Thoracic aorta (tissue), 2 donors: ENCODE measurements at regions not wholly inside any gene's neighbourhood (a gene's known extent, or its start where the extent isn't known, plus 50 kb on each side); places are given as distances from the start of the nearest gene placed in this dataset.

Experiments
- ATAC-seq: fragments of 150-250 bp; one replicate; pipeline ENCODE4 v1.8.0; 2017; ENCODE audit warnings: low read depth; ENCODE audit not compliant: insufficient number of reproducible peaks, low FRiP score
- DNase-seq: peaks from one replicate; pipeline ENCODE4 v3.0.0-alpha.2; 2020; ENCODE audit warnings: low spot score
- H3K27ac ChIP-seq, 2 donors: fragments of 200-600 bp; sonication (generic); 1 replicate in 1 of 2; 2 replicates in 1 of 2; pipeline ENCODE4 v1.5.1; 2016; ENCODE audit warnings: mild to moderate bottlenecking in 2 of 2, moderate library complexity in 2 of 2
- H3K27me3 ChIP-seq: fragments of 200-600 bp; sonication (generic); replicated peaks from 2 replicates; pipeline ENCODE4 v1.6.0; 2016; ENCODE audit warnings: mild to moderate bottlenecking; ENCODE audit not compliant: insufficient read depth
- H3K36me3 ChIP-seq: fragments of 200-600 bp; sonication (generic); one replicate; pipeline ENCODE4 v1.5.1; 2016
- H3K4me1 ChIP-seq, 2 donors: fragments of 200-600 bp; sonication (generic); 1 replicate in 1 of 2; 2 replicates in 1 of 2; pipeline versions ENCODE4 v1.5.1 to v1.6.0; 2016; ENCODE audit warnings: low read depth in 2 of 2, mild to moderate bottlenecking in 1 of 2; ENCODE audit not compliant: control insufficient read depth in 1 of 2
- H3K4me3 ChIP-seq: fragments of 200-600 bp; sonication (generic); 2 replicates; pipeline ENCODE4 v1.5.1; 2016; ENCODE audit warnings: mild to moderate bottlenecking
- H3K9me3 ChIP-seq: fragments of 200-600 bp; sonication (generic); 2 replicates; pipeline ENCODE4 v1.5.1; 2016
- TF ChIP-seq, protein P1 (sequence below): fragments of 200-600 bp; sonication (generic); IDR thresholded peaks from one replicate; pipeline ENCODE4 v1.5.1; 2019; ENCODE audit warnings: antibody characterized with exemption

DNA sequence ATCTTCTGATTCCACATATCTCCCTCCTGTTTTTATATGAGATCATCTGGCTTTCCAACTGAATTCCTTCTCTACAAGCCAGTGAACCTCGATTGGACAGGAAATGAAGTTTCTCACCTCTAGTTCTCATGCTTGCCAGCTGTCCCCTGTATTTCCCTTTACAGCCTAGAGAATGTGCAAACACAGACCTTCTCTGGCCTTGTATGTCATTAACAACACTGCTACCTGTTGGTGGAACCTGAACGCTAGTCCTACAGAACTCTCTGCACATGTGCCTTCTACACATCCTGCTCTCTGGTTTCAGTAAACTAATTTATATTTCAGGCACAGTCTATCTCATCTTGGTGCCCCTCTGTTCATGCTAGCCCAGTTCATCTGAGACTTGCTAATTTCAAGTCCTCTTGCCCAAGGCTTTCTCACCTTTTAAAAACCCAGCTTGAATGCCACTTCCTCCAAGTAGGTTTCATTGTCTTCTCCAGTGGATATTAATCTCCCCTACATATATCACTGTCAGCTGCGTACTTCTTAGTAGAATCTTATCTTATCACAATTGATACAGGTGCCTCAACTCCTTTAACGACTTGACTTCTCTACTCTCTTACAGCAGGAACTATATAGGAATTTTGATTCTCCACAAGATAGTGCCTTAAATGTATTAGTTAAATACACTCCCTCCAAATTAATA lies 549.9 kb downstream of the PLPP3 start:
- Histone ChIP-seq H3K4me1 (peaks cover 10 to 20% of the 10 kb centered on the region in 2 donors), H3K36me3 (no peaks in the 10 kb centered on the region), H3K4me3 (no peak overlapping the region), H3K9me3 (no peaks in the 10 kb centered on the region), H3K27me3 (no peaks in the 10 kb centered on the region), H3K27ac (no peak overlapping the region)
- TF ChIP-seq, protein P1, sequence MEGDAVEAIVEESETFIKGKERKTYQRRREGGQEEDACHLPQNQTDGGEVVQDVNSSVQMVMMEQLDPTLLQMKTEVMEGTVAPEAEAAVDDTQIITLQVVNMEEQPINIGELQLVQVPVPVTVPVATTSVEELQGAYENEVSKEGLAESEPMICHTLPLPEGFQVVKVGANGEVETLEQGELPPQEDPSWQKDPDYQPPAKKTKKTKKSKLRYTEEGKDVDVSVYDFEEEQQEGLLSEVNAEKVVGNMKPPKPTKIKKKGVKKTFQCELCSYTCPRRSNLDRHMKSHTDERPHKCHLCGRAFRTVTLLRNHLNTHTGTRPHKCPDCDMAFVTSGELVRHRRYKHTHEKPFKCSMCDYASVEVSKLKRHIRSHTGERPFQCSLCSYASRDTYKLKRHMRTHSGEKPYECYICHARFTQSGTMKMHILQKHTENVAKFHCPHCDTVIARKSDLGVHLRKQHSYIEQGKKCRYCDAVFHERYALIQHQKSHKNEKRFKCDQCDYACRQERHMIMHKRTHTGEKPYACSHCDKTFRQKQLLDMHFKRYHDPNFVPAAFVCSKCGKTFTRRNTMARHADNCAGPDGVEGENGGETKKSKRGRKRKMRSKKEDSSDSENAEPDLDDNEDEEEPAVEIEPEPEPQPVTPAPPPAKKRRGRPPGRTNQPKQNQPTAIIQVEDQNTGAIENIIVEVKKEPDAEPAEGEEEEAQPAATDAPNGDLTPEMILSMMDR: no peak
- ATAC-seq (no peak), DNase-seq (no peak)

GRCh38 chr1:56028911-56029310 lies 550.5 kb downstream of the PLPP3 start:
- Histone ChIP-seq H3K4me1 (peaks cover 6 to 15% of the 10 kb centered on the region in 2 donors), H3K9me3 (no peaks in the 10 kb centered on the region), H3K36me3 (no peaks in the 10 kb centered on the region), H3K4me3 (no peak overlapping the region), H3K27ac (no peak overlapping the region), H3K27me3 (no peaks in the 10 kb centered on the region)
- DNase-seq (no peak), ATAC-seq (no peak)
- TF ChIP-seq, protein P1: no peak

DNA sequence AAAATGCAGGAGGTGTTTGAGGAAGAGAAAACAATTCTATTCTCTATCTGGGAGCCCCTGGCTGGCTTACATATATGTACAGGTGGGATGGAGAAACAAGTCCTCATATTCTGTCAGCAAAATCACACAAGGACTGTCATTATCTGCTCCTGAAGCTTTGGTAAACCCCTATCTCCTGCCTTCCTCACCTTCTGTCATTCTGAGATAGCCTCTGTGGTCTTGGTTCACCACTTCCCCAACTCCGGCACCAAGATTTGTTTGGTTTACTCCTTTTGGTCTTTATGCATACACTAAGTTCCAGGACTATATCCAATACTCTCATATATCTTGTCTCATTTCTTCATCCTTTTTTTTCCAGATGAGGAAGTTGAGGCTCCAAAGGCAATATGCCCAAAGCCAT lies 551.1 kb downstream of the PLPP3 start:
- DNase-seq: no peak
- Histone ChIP-seq H3K27ac (no peak overlapping the region), H3K4me1 (peaks cover under 1 to 8% of the 10 kb centered on the region in 2 donors), H3K9me3 (no peaks in the 10 kb centered on the region), H3K27me3 (no peaks in the 10 kb centered on the region), H3K4me3 (no peak overlapping the region), H3K36me3 (no peaks in the 10 kb centered on the region)
- TF ChIP-seq, protein P1: no peak
- no peak for ATAC-seq

- no peak overlapping the region for H3K27ac ChIP-seq
- no peaks in the 10 kb centered on the region for H3K27me3 ChIP-seq
- H3K9me3 ChIP-seq: no peaks in the 10 kb centered on the region
- no peak overlapping the region for H3K4me3 ChIP-seq
- H3K36me3 ChIP-seq: no peaks in the 10 kb centered on the region
- no peaks in the 10 kb centered on the region for H3K4me1 ChIP-seq
- ATAC-seq: no peak
- TF ChIP-seq, protein P1: no peak
- DNase-seq: no peak
Observed at GRCh38 chr1:56025942-56026341, 553.4 kb downstream of the PLPP3 start.

GRCh38 chr1:56024155-56024554 lies 555.2 kb downstream of the PLPP3 start:
- no peak for ATAC-seq
- Histone ChIP-seq H3K36me3 (no peaks in the 10 kb centered on the region), H3K27me3 (no peaks in the 10 kb centered on the region), H3K9me3 (no peaks in the 10 kb centered on the region), H3K27ac (no peak overlapping the region), H3K4me1 (peaks cover 0 to 2% of the 10 kb centered on the region in 2 donors), H3K4me3 (no peak overlapping the region)
- TF ChIP-seq, protein P1: no peak
- no peak for DNase-seq
